ENCODE measurements at regions not wholly inside any gene's neighbourhood (a gene's known extent, or its start where the extent isn't known, plus 50 kb on each side); places are given as distances from the start of the nearest gene placed in this dataset.

DNA sequence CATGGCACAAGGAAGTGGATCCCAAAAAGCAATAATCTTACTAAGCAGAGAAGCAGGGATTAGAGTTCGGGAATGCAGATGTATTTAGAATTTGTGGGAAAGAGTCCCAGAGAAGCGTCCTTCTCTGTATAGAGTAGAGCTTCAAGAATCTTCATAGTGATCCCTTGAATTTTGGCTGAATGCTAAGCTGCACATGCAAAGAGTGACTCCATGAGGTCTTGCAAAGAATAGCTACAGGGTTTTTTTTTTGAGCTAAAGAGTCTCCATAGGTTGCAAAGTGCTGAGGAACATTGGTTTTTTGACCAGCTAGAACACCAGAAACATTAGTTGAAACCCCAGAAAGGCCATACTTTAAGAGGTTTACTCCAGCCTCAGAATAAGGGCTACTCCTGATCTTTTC, 206.7 kb downstream of the CTH start:
- TF ChIP-seq POLR2A (IDR thresholded peaks at IDR 0.05) = no peak
- TF ChIP-seq, protein P1, sequence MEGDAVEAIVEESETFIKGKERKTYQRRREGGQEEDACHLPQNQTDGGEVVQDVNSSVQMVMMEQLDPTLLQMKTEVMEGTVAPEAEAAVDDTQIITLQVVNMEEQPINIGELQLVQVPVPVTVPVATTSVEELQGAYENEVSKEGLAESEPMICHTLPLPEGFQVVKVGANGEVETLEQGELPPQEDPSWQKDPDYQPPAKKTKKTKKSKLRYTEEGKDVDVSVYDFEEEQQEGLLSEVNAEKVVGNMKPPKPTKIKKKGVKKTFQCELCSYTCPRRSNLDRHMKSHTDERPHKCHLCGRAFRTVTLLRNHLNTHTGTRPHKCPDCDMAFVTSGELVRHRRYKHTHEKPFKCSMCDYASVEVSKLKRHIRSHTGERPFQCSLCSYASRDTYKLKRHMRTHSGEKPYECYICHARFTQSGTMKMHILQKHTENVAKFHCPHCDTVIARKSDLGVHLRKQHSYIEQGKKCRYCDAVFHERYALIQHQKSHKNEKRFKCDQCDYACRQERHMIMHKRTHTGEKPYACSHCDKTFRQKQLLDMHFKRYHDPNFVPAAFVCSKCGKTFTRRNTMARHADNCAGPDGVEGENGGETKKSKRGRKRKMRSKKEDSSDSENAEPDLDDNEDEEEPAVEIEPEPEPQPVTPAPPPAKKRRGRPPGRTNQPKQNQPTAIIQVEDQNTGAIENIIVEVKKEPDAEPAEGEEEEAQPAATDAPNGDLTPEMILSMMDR (IDR thresholded peaks at IDR 0.05) = no peak
- TF ChIP-seq POLR2AphosphoS5 (IDR thresholded peaks at IDR 0.05) = no peak

Measured in gastroesophageal sphincter (tissue), 3 donors.